GM12891 (cell line): ENCODE measurements at regions not wholly inside any gene's neighbourhood (a gene's known extent, or its start where the extent isn't known, plus 50 kb on each side); places are given as distances from the start of the nearest gene placed in this dataset.

Experiments used
- PAX5 ChIP-seq: IDR thresholded peaks from 2 replicates; pipeline ENCODE4 v1.6.1; 2011; ENCODE audit warnings: low read length, moderate library complexity, mild to moderate bottlenecking; ENCODE audit not compliant: insufficient read depth, severe bottlenecking
- POLR2A ChIP-seq: IDR thresholded peaks from 2 replicates; pipeline ENCODE4 v1.6.1; 2011; ENCODE audit warnings: low read depth, low read length, control low read depth
- POLR2AphosphoS5 ChIP-seq: IDR thresholded peaks from 2 replicates; pipeline ENCODE4 v1.6.1; 2011; ENCODE audit warnings: low read depth, low read length, control low read depth
- POU2F2 ChIP-seq: IDR thresholded peaks from 2 replicates; pipeline ENCODE4 v1.6.1; 2011; ENCODE audit warnings: low read depth, mild to moderate bottlenecking, control low read depth, low read length, moderate library complexity
- SPI1 ChIP-seq: IDR thresholded peaks from 2 replicates; pipeline ENCODE4 v1.6.1; 2011; ENCODE audit warnings: low read depth, low read length, control low read depth
- TAF1 ChIP-seq: IDR thresholded peaks from 2 replicates; pipeline ENCODE4 v1.6.1; 2011; ENCODE audit warnings: low read depth, low read length, control low read depth

GRCh38 chr9:108634672-108635462 is 220.9 kb downstream of the ACTL7B start:
- TF ChIP-seq POLR2A, result no peak
- TF ChIP-seq POLR2AphosphoS5, result no peak
- no peak for TF ChIP-seq POU2F2
- TF ChIP-seq TAF1, result no peak
- no peak for TF ChIP-seq SPI1
- TF ChIP-seq PAX5, result no peak
